ENCODE measurements at regions not wholly inside any gene's neighbourhood (a gene's known extent, or its start where the extent isn't known, plus 50 kb on each side); places are given as distances from the start of the nearest gene placed in this dataset.

GRCh38 chr20:22464312-22465003 is 119.9 kb downstream of the FOXA2 start:
- no peaks in the 10 kb centered on the region for H3K9me3 Mint-ChIP-seq (ENCODE audit: low read depth)

DNA sequence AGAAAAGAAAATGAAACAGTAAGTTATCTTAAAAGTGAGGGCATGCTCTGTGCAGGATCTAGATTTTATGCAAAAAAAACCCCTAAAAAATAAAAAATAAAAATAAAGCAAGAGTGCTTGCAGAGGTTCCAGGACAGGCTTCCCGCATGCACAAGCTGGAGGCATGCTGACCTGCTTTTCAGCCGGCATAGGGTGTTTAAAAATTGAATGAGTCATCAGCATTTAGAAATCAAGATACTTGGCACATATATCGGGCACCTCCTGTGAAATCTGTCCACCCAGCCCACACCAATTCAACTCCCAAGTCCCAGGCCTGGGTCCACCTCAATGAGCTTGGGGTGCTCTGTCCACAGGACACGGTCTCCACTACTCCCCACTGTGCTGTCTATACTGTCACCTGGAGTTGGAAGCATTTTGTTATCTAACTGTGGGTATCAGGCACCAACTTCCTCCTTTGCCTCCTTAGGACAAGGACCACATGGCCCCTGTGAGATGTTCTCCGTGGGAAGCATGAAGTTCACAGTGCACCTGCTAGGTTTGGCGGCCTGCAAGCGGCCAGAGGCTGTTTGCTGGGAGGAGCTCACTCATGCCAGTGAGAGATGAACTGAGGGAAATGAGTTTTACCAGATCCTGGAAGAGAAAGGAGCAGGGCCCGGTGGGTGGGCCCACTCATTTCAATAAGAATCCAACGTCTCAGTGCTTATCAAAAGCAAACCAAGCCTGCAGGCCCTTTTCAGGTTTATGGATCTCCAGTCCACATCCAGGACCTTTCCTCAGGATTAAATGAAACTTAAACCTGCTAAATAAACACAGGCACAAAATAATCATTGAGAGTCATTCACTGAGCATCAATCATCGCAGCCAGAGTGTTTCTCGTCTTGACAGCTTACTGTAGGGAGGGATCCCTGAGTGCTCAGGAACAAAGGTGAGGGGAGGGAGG is 121.1 kb downstream of the FOXA2 start:
- Mint-ChIP-seq H3K27ac (no peak overlapping the region), H3K4me3 (no peak overlapping the region)

More at GRCh38 chr20:22464312-22465003, 119.9 kb downstream of the FOXA2 start:
- H3K4me3 Mint-ChIP-seq = no peak overlapping the region
- peaks cover 3% of the 10 kb centered on the region for H3K27me3 Mint-ChIP-seq
- H3K36me3 Mint-ChIP-seq = no peaks in the 10 kb centered on the region
- no peak overlapping the region for H3K27ac Mint-ChIP-seq
- no peaks in the 10 kb centered on the region for H3K4me1 Mint-ChIP-seq (ENCODE audit: low read depth)

GRCh38 chr20:22460803-22461202 is 123.6 kb downstream of the FOXA2 start:
- H3K9me3 Mint-ChIP-seq (ENCODE audit: low read depth) = no peaks in the 10 kb centered on the region
- H3K27ac Mint-ChIP-seq = no peak overlapping the region
- H3K36me3 Mint-ChIP-seq = no peaks in the 10 kb centered on the region
- H3K4me3 Mint-ChIP-seq = no peak overlapping the region
- no peaks in the 10 kb centered on the region for H3K4me1 Mint-ChIP-seq (ENCODE audit: low read depth)
- peaks cover 3% of the 10 kb centered on the region for H3K27me3 Mint-ChIP-seq

More for the DNA sequence above, 121.1 kb downstream of the FOXA2 start:
- Mint-ChIP-seq H3K36me3 (no peaks in the 10 kb centered on the region), H3K9me3 (ENCODE audit: low read depth) (no peaks in the 10 kb centered on the region), H3K27me3 (peaks cover 3% of the 10 kb centered on the region), H3K4me1 (ENCODE audit: low read depth) (no peaks in the 10 kb centered on the region)

DNA sequence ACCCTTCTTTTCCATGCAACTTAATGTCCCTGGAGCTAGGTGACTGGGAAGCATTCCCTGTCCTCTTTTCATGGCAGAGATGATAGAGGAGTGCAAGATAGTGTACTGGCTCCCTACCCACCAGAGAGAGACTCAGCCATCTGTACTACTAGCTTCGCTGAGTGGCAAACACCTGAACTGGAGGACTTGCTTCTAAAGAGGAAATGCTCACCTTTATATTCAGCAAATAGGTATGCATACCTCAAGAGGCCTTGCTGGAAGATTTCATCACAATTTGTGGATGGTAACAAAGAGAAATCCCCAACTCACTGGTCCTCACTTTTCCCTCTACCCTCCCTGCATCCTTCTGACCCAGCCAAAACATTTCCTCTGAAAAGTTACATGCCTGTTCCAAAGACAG is 124.1 kb downstream of the FOXA2 start:
- Mint-ChIP-seq H3K9me3 (ENCODE audit: low read depth) (no peaks in the 10 kb centered on the region), H3K27me3 (peaks cover 3% of the 10 kb centered on the region), H3K27ac (no peak overlapping the region), H3K4me3 (no peak overlapping the region), H3K4me1 (ENCODE audit: low read depth) (no peaks in the 10 kb centered on the region), H3K36me3 (no peaks in the 10 kb centered on the region)

DNA sequence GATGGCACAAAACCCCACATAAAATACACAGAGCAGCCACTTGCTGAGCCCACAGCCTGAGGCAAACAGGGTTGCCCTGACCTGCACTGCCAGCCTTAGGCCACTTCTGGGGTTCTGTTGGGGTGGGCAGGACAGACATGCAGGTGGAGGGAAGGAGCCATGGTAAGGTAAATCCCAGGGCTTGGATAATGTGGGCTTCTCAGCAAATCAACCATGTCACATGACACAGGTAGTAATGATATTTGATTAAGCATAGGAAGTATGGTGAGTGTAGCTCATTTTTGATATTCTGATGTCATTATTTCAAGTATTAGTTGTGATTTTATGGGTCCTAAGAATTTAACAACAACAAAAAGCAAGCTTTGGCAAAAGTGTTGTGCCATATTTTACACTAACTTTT is 124.6 kb downstream of the FOXA2 start:
- peaks cover 3% of the 10 kb centered on the region for H3K27me3 Mint-ChIP-seq
- no peak overlapping the region for H3K4me3 Mint-ChIP-seq
- H3K36me3 Mint-ChIP-seq = no peaks in the 10 kb centered on the region
- H3K27ac Mint-ChIP-seq = no peak overlapping the region
- no peaks in the 10 kb centered on the region for H3K4me1 Mint-ChIP-seq (ENCODE audit: low read depth)
- H3K9me3 Mint-ChIP-seq (ENCODE audit: low read depth) = no peaks in the 10 kb centered on the region

DNA sequence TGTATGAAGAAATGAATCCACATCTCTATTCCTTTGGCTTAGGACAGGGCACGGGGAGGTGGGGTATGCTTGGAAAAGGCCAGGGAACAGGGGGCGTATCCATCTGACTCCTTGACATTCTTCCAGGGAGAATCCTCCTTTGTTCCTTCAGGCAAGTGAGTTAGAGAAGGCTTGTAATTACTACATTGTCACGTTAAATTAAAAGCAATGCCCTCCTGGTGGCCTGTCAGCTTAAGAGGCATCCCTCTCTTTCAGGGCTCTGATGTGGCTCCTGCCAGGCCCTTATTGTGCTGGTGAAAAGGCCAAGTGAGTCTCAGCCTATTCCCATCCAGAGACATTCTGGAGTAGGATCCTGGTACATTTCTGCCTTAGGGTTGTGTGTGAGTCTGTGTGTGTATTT is 128.3 kb downstream of the FOXA2 start:
- Mint-ChIP-seq H3K4me3 (no peak overlapping the region), H3K9me3 (ENCODE audit: low read depth) (no peaks in the 10 kb centered on the region), H3K36me3 (no peaks in the 10 kb centered on the region), H3K27me3 (peaks cover 1% of the 10 kb centered on the region), H3K4me1 (ENCODE audit: low read depth) (no peaks in the 10 kb centered on the region), H3K27ac (no peak overlapping the region)

GRCh38 chr20:22455259-22455658 is 129.1 kb downstream of the FOXA2 start:
- no peak overlapping the region for H3K27ac Mint-ChIP-seq
- H3K27me3 Mint-ChIP-seq = peaks cover 1% of the 10 kb centered on the region
- H3K9me3 Mint-ChIP-seq (ENCODE audit: low read depth) = no peaks in the 10 kb centered on the region
- no peak overlapping the region for H3K4me3 Mint-ChIP-seq
- H3K4me1 Mint-ChIP-seq (ENCODE audit: low read depth) = no peaks in the 10 kb centered on the region
- H3K36me3 Mint-ChIP-seq = no peaks in the 10 kb centered on the region

DNA sequence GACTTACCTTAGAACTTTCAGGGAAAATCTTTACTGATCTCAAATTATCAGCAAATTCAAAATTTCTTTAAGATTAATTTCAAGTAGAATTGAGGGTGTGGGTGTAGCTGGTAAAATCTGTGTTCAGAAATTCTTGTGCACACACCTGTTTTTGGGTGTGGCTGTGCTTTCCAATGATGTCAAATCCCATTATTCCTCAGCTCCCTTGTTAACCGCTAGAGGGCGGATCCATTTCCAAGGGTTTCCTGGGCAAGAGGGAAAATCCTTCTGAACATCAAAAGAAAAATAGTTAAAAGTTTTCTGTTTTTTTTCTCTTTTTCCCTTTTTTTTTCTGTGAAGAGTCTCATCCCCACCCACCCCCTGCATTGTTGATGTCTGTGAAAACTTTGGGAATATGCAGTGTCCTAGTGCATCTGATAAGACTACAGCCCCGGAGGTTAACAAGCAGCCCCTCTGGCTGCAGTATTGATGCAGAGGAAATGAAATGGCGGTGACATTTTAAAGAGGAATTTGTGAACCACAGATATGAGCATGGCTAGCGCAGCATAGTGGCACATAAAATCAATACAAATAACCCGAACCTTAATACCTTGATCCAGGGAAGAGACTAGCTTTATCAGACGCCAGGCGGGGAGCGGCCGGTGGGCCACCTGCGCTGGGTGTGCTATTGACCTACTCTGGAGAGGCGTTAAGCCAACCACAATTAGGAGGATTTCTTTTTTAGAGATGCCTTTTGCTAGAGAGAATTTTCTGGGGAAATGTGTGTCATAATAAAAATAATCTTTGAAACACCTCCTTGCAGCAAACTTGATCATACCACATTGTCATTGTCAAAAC is 130.9 kb downstream of the FOXA2 start:
- Mint-ChIP-seq H3K36me3 (no peaks in the 10 kb centered on the region), H3K4me1 (ENCODE audit: low read depth) (no peaks in the 10 kb centered on the region), H3K4me3 (no peak overlapping the region), H3K9me3 (ENCODE audit: low read depth) (no peaks in the 10 kb centered on the region), H3K27ac (no peak overlapping the region), H3K27me3 (peaks cover 1% of the 10 kb centered on the region)

- Mint-ChIP-seq H3K27me3 (peaks cover 1% of the 10 kb centered on the region), H3K4me1 (ENCODE audit: low read depth) (no peaks in the 10 kb centered on the region), H3K9me3 (ENCODE audit: low read depth) (no peaks in the 10 kb centered on the region), H3K4me3 (no peak overlapping the region), H3K36me3 (no peaks in the 10 kb centered on the region), H3K27ac (no peak overlapping the region)
Observed at GRCh38 chr20:22452442-22453011, 131.8 kb downstream of the FOXA2 start.

DNA sequence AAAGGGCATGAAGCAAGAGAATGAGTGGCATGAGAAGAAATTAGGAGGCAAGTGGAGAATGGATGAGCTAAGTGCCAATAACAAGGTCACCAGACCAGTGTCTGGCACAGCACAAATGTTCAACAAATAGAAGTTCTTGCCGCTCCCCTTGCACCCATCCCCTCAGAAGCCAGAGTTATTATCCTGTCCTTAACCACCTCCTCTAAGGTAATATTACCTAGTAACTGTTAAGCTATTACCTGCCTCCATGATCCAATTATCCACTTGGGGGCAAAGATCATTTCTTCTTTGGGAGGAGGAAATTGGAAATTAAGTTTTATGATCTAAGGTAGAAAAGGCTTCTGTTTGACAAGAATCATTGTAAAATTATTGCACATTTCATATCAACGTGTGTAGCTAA is 133.8 kb downstream of the FOXA2 start:
- Mint-ChIP-seq H3K27me3 (peaks cover 1% of the 10 kb centered on the region), H3K4me3 (no peak overlapping the region), H3K9me3 (ENCODE audit: low read depth) (no peaks in the 10 kb centered on the region), H3K4me1 (ENCODE audit: low read depth) (no peaks in the 10 kb centered on the region), H3K27ac (no peak overlapping the region), H3K36me3 (no peaks in the 10 kb centered on the region)

DNA sequence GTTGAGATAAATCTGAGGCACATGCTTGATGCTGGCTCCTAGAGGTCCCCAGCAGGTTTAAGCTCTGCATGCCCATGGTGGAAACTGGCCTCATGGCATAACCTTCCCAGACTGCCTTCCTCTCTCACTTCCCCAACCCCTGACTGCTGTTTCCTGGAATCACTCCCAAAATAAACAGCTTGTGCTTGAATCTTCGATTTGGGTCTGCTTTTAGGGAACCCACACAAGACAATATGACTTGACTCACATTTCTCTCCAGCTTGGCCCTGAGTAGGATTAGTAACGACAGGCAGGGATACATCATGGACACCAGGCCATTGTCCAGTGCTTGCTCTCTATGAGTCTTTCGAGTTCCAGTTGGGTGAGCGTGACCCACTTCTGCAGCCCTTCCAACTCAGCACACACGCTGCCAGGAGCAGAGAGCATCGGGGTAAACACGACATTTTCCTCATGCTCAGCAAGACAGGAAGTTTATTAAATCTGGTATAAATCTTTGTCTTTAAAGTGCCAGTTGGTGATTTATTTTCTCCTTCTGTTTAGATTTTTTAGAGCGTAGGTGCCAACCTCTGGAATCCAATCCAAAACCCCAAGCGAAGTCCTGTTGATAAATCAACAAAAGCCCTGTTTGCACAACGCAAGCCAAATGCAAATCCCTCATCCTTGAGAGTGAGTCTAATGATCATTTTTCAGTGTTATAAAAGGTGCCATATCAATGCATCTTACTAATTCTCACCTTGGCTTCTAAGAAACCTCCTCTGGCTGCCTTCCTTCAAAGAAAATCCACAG is 135.0 kb downstream of the FOXA2 start:
- H3K9me3 Mint-ChIP-seq (ENCODE audit: low read depth) = no peaks in the 10 kb centered on the region
- no peak overlapping the region for H3K4me3 Mint-ChIP-seq
- peaks cover 3% of the 10 kb centered on the region for H3K27me3 Mint-ChIP-seq
- H3K4me1 Mint-ChIP-seq (ENCODE audit: low read depth) = no peaks in the 10 kb centered on the region
- H3K27ac Mint-ChIP-seq = no peak overlapping the region
- H3K36me3 Mint-ChIP-seq = no peaks in the 10 kb centered on the region

DNA sequence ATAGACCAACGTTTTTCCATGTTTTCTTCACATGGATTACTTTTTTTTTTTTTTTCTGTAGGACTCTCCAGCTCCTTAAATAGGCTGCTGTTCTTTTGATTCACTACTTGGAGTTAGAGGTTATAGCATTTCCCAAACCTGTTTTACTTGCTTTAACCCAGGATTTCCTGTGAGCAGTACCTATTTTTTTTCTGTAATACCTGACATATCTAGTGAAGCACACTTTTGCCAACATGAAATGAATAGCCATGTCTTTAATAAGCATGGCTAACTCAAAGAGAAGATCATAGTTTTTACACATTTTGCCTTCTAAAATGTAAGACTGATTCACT is 137.0 kb downstream of the FOXA2 start:
- Mint-ChIP-seq H3K9me3 (ENCODE audit: low read depth) (no peaks in the 10 kb centered on the region), H3K27ac (no peak overlapping the region), H3K36me3 (no peaks in the 10 kb centered on the region), H3K27me3 (peaks cover 3% of the 10 kb centered on the region), H3K4me3 (no peak overlapping the region), H3K4me1 (ENCODE audit: low read depth) (no peaks in the 10 kb centered on the region)

DNA sequence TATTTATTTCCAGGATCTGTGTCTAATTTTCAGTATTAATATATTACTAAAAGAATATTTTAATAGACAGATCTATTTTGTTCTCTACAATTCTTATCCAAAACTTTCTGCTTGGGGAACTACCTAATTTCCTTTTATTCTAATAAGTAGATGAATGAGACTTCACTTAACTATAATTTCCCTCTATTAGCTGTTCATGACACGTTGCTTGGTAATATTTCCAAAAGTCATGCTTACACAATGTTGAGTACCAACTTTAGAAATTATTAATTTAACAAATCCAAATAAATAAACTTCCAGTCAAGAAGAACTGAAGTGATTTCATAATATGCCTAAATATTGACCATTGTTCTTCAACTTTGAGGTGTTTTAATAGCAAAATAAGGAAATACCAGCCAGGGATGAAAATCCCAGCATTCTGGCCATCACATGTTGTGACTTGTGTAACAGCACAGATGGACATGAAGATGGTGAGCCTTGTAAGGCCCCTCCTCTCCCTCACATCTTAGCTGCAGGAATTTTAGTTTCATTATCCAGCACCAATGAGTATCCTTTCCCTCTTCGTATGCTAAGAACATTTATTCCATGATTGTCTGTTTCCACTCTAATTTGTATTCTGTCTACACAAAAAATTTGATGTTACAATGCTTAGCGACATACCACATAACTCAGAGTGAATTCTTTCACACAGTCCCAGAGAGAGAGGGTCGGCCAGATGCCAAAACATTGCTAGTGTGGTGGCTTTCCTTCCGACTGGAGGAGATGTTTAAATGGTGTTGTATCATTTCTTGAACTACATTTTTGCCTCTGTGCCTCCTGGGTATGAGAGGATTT is 137.5 kb downstream of the FOXA2 start:
- Mint-ChIP-seq H3K36me3 (no peaks in the 10 kb centered on the region), H3K9me3 (ENCODE audit: low read depth) (no peaks in the 10 kb centered on the region), H3K4me1 (ENCODE audit: low read depth) (no peaks in the 10 kb centered on the region), H3K27ac (no peak overlapping the region), H3K4me3 (no peak overlapping the region), H3K27me3 (peaks cover 3% of the 10 kb centered on the region)

Measured in activated naive CD8-positive, alpha-beta T cell (primary cell).